22Rv1 (cell line): ENCODE measurements at regions not wholly inside any gene's neighbourhood (a gene's known extent, or its start where the extent isn't known, plus 50 kb on each side); places are given as distances from the start of the nearest gene placed in this dataset.

Experiments used
- H3K27ac ChIP-seq: fragments of 450-650 bp; 2 replicates; pipeline ENCODE4 v1.5.1; 2017
- ZFX ChIP-seq: fragments of 450-650 bp; IDR thresholded peaks from 2 replicates; pipeline ENCODE4 v1.6.1; 2017; ENCODE audit warnings: antibody characterized with exemption, borderline replicate concordance
- TF ChIP-seq, protein P1 (sequence below): fragments of 450-650 bp; IDR thresholded peaks from 2 replicates; pipeline ENCODE4 v1.5.1; 2017; ENCODE audit warnings: mild to moderate bottlenecking

DNA sequence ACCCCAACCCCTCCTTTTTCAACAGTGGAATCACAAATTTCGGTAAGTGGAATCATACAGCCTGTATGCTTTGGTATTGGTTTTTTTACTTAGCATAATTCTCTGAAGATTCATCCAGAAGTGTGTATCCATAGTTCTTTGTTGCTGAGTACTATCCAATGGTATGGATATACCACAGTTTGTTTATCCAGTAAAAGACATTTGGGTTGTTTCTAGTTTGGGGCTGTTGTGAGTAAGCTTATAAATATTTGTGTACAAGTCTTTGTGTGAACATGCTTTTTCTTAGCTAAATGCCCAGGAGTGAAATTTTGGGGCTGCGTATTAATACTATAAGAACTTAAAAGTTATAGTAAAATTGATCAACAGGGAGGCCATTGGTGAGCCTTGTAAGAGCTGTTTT, 57.5 kb upstream of the GC start:
- TF ChIP-seq, protein P1, sequence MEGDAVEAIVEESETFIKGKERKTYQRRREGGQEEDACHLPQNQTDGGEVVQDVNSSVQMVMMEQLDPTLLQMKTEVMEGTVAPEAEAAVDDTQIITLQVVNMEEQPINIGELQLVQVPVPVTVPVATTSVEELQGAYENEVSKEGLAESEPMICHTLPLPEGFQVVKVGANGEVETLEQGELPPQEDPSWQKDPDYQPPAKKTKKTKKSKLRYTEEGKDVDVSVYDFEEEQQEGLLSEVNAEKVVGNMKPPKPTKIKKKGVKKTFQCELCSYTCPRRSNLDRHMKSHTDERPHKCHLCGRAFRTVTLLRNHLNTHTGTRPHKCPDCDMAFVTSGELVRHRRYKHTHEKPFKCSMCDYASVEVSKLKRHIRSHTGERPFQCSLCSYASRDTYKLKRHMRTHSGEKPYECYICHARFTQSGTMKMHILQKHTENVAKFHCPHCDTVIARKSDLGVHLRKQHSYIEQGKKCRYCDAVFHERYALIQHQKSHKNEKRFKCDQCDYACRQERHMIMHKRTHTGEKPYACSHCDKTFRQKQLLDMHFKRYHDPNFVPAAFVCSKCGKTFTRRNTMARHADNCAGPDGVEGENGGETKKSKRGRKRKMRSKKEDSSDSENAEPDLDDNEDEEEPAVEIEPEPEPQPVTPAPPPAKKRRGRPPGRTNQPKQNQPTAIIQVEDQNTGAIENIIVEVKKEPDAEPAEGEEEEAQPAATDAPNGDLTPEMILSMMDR = no peak
- TF ChIP-seq ZFX = no peak
- H3K27ac ChIP-seq = no peak overlapping the region

DNA sequence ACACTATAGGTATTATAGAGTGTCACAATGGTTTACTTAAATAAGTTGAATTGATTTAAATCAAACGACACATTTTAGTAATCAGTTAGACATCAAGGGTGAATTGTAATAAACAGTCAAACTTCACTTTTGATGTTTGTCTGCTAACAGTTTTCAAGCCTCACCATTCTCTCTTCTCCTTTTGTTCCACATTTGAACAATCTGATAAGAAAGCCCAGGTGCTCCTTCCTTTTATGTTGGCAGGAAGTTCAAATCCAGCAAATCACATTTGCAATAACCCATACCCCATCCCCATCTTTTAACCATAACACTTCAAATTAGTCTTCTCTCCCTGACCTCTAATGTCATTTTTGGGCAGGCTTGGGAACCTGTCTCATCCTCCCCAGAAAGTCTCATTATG, 63.4 kb upstream of the GC start:
- H3K27ac ChIP-seq = no peak overlapping the region
- TF ChIP-seq ZFX = no peak
- TF ChIP-seq, protein P1 = no peak

DNA sequence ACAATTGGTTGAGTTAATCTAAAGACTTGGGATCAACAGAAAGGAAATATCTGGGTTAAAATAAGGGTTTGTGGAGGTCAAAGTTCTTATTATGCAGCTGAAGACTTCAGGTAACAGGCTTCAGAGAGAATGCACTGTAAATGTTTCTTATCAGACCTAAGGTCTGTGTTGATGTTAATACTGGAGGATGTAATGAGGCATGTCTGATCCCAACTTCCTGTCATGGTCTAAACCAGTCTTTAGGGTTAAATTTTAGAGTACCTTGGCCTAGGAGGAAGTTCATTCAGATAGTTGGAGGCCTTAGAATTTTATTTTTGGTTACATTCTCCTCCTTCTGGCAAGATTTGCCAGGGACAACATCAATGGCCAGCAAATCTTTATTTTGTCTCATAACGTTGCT, 72.1 kb upstream of the GC start:
- TF ChIP-seq, protein P1 = no peak
- TF ChIP-seq ZFX = no peak
- H3K27ac ChIP-seq = no peak overlapping the region

DNA sequence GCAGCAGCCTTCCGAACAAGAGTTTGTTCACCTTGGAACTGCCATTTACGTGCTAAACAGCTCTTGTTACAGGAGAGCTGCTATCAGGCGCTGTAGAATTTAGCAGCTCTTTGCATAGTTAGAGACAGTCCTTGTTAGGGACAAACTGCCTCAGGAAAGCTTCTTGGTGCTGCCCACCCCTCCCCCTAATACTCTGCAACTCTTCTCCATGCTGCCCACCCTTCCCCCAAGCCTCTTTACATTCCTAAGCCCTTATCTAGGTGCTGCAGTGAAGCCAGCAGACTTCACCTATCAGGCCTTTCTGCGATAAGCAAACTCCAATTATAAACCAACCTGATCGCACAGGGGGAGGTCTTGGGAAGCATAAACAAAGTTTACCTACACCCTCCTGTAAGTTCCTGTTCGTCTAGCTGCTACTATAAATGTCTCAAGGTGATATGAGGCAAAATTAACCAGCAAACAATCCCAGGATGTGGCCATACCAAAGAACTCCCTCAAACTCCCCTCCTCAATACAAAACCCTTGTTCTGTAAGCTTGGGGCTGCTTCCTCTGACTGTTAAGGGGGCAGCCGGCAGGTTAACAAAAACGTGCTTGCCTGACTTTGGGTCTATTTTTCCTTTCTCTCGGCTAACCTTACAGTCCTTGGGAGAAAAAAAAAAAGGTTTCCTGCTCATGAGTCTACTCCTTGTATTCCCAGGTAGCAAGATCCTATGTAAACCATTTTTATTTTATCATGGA, 74.0 kb upstream of the GC start:
- no peak overlapping the region for H3K27ac ChIP-seq
- TF ChIP-seq ZFX = no peak
- TF ChIP-seq, protein P1 = no peak

DNA sequence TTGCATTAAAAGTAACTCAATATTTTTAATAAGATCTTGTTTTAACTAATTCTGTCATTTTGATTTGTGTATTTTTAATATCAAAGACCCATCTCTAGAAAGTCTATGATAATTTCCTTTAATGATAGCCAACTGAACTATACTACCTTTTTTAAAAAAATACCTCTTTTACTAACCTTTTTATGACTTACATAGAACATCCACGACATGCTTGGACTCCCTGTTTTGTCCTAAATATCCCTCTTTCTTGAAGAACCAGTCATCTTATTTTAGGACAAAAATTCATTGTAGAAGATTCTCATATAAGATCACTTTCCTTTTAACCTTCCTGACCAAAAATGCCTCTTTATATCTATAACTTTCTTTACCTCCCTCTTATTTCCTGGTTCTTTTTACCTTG, 76.8 kb upstream of the GC start:
- H3K27ac ChIP-seq = no peak overlapping the region
- no peak for TF ChIP-seq ZFX
- TF ChIP-seq, protein P1 = no peak

DNA sequence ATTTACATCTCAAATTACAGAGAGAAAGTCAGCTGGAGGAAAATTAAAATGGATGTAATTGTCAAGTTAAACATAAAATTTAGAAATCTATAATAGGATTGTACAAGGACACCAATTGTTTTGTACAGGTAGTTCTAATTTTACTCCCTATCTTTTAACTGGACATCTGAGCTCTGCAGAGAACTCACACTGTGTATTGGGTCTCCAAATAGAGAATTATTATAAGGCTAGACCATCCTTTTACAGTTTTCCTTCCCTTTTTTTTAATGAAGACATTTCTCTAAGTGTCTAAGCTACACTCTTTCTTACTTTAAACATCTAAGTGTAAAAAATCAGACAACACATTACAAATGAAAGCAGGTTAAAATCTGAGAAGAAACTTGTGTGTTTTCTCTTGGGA, 78.4 kb upstream of the GC start:
- TF ChIP-seq ZFX = no peak
- TF ChIP-seq, protein P1 = no peak
- no peak overlapping the region for H3K27ac ChIP-seq

DNA sequence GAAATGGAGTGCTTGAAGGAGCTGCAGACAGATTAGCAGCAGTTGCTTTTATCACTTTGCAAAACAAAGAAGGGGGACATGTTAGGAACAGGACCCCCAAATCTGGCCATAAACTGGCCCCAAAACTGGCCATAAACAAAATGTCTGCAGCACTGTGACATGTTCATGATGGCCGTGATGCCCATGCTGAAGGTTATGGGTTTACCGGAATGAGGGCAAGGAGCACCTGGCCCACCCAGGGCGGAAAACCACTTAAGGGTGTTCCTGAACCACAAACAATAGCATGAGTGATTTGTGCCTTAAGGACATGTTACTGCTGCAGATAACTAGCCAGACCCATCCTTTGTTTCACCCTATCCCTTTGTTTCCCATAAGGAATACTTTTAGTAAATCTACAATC, 79.6 kb upstream of the GC start:
- no peak for TF ChIP-seq ZFX
- TF ChIP-seq, protein P1 = no peak

More for the DNA sequence above, 79.6 kb upstream of the GC start:
- H3K27ac ChIP-seq = no peak overlapping the region
